Aorta (tissue), 5 donors: ENCODE measurements at regions not wholly inside any gene's neighbourhood (a gene's known extent, or its start where the extent isn't known, plus 50 kb on each side); places are given as distances from the start of the nearest gene placed in this dataset.
"Not testable (repeated sequence)": the region's sequence is repeated elsewhere in the genome, so short reads cannot be mapped to it uniquely, and the experiment has no call there.

ENCODE experiments used
- ATAC-seq: fragments of 200-7000 bp; cut with Tn5 transposase; one replicate; pipeline ENCODE4 v1.9.1; 2022; ENCODE audit warnings: moderate library complexity; ENCODE audit not compliant: low FRiP score
- DNase-seq, 2 donors: peaks; one replicate each; pipeline ENCODE4 v3.0.0-alpha.2; 2020
- H3K27ac ChIP-seq, 2 donors: one replicate each; pipeline ENCODE4 v1.5.1; 2013; ENCODE audit warnings: low read length in 2 of 2, mild to moderate bottlenecking in 2 of 2, moderate library complexity in 2 of 2, control low read depth in 1 of 2, inconsistent platforms in 1 of 2, low read depth in 1 of 2
- H3K27me3 ChIP-seq, 2 donors: one replicate each; pipeline ENCODE4 v1.6.1; 2013; ENCODE audit warnings: control low read depth in 1 of 2, low read length in 1 of 2, mild to moderate bottlenecking in 1 of 2, moderate library complexity in 1 of 2; ENCODE audit not compliant: insufficient read depth in 2 of 2, control insufficient read depth in 1 of 2
- H3K36me3 ChIP-seq, 2 donors: one replicate each; pipeline ENCODE4 v1.6.1; 2013; ENCODE audit warnings: control low read depth in 1 of 2, low read length in 1 of 2, mild to moderate bottlenecking in 1 of 2; ENCODE audit not compliant: insufficient read depth in 2 of 2, control insufficient read depth in 1 of 2
- H3K4me1 ChIP-seq, 2 donors: one replicate each; pipeline ENCODE4 v1.6.1; 2013; ENCODE audit warnings: low read length in 2 of 2, control low read depth in 1 of 2, mild to moderate bottlenecking in 1 of 2, moderate library complexity in 1 of 2; ENCODE audit not compliant: insufficient read depth in 2 of 2, control insufficient read depth in 1 of 2
- H3K4me3 ChIP-seq, 2 donors: one replicate each; pipeline ENCODE4 v1.5.1; 2013; ENCODE audit warnings: low read length in 2 of 2, control low read depth in 1 of 2, mild to moderate bottlenecking in 1 of 2
- H3K9me3 ChIP-seq: one replicate; pipeline ENCODE4 v1.6.1; 2013; ENCODE audit warnings: mild to moderate bottlenecking, low read length; ENCODE audit not compliant: control insufficient read depth
- WGBS, 2 donors: extraction: QIAGEN DNeasy Blood & Tissue Kit; methylation state at CpG; one replicate each; pipeline ENCODE4 v1.1.7; 2013; 5-methylcytosine and 5-hydroxymethylcytosine counted together
- intact Hi-C, 2 donors: fragments of 100-400 bp; cut with DNase I; formaldehyde crosslinking; loops; one replicate each; pipeline versions ENCODE4 v1.14.2 to v1.15.0; 2022
- donor health status: healthy with polysubstance abuse.
- donor health status: Bipolar disorder and iron deficiency.
- donor health status: DM: no; HTN: no; CAD: no.
- donor health status: DM: no; HTN: no; CAD: no.
- donor health status: DM: yes; HTN: yes; CAD: no.

GRCh38 chr10:85124603-85125051 is 796.2 kb downstream of the CCSER2 start:
- DNase-seq, result no peak
- Histone ChIP-seq H3K27ac (no peak overlapping the region), H3K27me3 (no peaks in the 10 kb centered on the region), H3K4me1 (no peaks in the 10 kb centered on the region), H3K4me3 (no peak overlapping the region), H3K36me3 (no peaks in the 10 kb centered on the region), H3K9me3 (peaks cover 2% of the 10 kb centered on the region)
- WGBS, 2 donors, result 47 to 60% methylated on average over 3 of the region's 3 CpGs
- ATAC-seq, result no peak
- intact Hi-C loops, result no loop called here

- Histone ChIP-seq H3K4me1 (no peaks in the 10 kb centered on the region), H3K4me3 (no peak overlapping the region), H3K27ac (no peak overlapping the region), H3K9me3 (no peaks in the 10 kb centered on the region), H3K27me3 (no peaks in the 10 kb centered on the region), H3K36me3 (no peaks in the 10 kb centered on the region)
- ATAC-seq, result no peak
- intact Hi-C loops, result no loop called here
- DNase-seq, result no peak
- WGBS, 2 donors, result 76 to 79% methylated on average over 5 of the region's 5 CpGs
These were observed 808.9 kb downstream of the CCSER2 start for GRCh38 chr10:85137253-85137652.

DNA sequence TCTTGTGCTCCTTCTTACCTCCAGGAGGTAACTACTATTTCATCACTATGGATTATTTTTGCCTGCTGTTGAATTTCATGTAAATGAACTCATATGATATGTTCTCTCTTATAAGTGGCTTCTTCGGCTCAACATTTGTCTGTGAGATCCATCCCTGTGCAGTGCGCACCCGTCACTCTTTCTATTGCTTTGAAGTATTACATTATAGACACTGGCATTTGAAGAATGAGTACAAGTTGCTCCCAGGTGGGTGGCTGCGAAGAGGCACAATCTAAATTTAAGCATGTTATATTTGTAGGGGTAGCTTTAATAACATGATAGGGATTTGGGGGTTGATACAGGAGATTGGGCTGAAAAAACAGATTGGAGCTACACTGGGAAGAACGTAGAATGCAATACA is 809.7 kb downstream of the CCSER2 start:
- H3K4me3 ChIP-seq, result no peak overlapping the region
- no peaks in the 10 kb centered on the region for H3K27me3 ChIP-seq
- no peaks in the 10 kb centered on the region for H3K4me1 ChIP-seq
- WGBS, 2 donors, result 71 to 75% methylated on average over 5 of the region's 5 CpGs
- ATAC-seq, result no peak
- H3K36me3 ChIP-seq, result no peaks in the 10 kb centered on the region
- H3K27ac ChIP-seq, result no peak overlapping the region
- intact Hi-C loops, result no loop called here
- DNase-seq, result no peak
- H3K9me3 ChIP-seq, result no peaks in the 10 kb centered on the region

DNA sequence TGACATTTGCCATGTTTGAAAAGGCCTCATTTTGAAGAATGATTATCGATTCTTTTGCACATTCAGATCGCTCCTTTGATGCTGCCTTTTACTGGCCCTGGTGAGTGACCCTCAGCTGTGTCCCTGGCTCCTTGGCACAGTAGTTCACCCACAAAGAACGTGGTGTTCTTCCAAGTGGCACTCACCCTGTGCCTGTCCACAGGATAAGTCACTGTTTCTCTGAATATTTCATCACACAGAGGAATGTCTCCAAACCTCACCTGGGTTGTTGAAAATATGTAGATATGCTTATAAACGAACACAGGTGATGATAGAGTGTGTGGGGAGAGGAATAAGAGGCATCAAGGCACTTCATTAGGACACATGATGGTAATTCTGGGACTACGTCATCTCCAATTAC is 810.7 kb downstream of the CCSER2 start:
- Histone ChIP-seq H3K4me3 (no peak overlapping the region), H3K27ac (no peak overlapping the region), H3K36me3 (no peaks in the 10 kb centered on the region), H3K9me3 (no peaks in the 10 kb centered on the region), H3K27me3 (no peaks in the 10 kb centered on the region), H3K4me1 (no peaks in the 10 kb centered on the region)
- intact Hi-C loops, result no loop called here
- ATAC-seq (no peak), DNase-seq (no peak)
- WGBS, 2 donors, result 50 to 62% methylated on average over 5 of the region's 5 CpGs

DNA sequence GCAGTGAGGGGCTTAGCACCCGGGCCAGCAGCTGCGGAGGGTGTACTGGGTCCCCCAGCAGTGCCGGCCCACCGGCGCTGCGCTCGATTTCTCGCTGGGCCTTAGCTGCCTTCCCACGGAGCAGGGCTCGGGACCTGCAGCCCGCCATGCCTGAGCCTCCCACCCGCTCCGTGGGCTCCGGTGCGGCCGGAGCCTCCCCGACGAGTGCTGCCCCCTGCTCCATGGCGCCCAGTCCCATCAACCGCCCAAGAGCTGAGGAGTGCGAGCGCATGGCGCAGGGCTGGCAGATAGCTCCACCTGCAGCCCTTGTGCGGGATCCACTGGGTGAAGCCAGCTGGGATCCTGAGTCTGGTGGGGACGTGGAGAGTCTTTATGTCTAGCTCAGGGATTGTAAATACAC is 813.1 kb downstream of the CCSER2 start:
- H3K27me3 ChIP-seq, ATAC-seq, H3K9me3 ChIP-seq, DNase-seq, H3K4me1 ChIP-seq, H3K36me3 ChIP-seq, H3K4me3 ChIP-seq, H3K27ac ChIP-seq, intact Hi-C loops: not testable (repeated sequence)
- WGBS, 2 donors, result 94 to 97% methylated on average over 22 to 25 of the region's 25 CpGs

DNA sequence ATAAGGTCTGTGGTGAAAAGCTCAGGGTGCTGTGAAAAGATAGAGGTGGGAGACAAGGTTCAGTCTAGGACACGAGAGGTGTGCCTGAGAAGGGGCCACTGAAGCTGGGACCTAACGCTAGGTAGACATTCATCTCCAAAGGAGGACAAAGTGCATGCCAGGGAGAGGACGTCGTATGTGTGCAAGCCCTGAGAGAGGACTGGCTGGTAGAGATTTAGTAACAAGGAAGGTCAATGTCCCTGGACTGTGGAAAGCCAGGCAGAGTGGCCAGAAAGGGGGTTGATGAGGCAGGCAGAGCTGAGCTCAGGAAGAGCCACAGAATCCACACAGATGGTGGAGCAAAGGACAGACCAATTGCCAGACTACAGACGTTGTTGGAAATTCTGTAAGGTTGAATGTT is 817.6 kb downstream of the CCSER2 start:
- H3K27ac ChIP-seq, result no peak overlapping the region
- WGBS, 2 donors, result 56 to 62% methylated on average over 5 of the region's 5 CpGs
- intact Hi-C loops, result no loop called here
- H3K4me3 ChIP-seq, result no peak overlapping the region
- DNase-seq (no peak), ATAC-seq (no peak)
- no peaks in the 10 kb centered on the region for H3K27me3 ChIP-seq
- peaks cover 2% of the 10 kb centered on the region for H3K9me3 ChIP-seq
- no peaks in the 10 kb centered on the region for H3K4me1 ChIP-seq
- no peaks in the 10 kb centered on the region for H3K36me3 ChIP-seq

DNA sequence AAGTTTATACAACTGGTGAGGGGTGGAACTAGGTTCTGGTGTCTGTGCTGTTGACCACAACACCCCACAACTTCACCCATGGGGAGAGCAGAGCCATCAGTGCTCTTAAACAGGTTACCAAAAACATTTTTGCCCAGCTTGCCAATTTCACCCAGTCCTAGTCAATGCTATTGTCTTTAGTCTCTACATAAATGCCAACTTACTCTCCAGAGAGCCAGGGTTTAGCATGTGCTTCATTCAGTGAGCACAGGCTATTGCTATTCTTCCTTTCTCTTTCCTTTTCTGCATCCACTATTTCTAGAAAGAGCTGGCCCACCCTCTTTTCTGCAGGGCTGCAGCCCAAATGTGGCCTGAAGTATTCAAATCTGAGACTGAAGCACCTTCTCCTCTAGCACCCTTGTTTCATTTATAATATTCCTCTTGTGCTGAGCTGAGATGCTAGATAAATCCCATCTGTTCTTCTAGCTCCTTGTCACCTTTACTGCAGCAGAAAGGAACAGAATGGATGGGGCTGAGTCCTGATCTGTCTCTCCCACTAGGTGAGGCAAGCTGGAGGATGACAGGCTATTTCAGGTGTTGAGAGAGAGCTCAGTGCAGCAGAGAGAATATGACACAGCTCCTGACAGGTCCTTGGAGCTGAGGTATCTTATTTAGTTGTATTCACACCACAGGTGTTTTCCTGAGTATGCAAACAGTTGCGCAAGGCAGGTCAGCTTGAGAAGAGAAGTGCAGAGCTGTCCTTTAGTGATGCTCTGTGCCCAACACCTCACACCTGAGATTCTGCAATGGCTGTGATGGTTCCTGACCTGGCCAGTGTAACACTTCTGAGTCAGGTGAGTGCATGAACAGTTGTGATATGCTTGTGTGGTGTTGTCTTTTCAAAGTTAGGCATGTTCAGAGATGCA is 819.2 kb downstream of the CCSER2 start:
- peaks cover 2% of the 10 kb centered on the region for H3K9me3 ChIP-seq
- no peaks in the 10 kb centered on the region for H3K36me3 ChIP-seq
- intact Hi-C loops, result no loop called here
- no peak overlapping the region for H3K4me3 ChIP-seq
- ATAC-seq (no peak), DNase-seq (no peak)
- H3K27me3 ChIP-seq, result no peaks in the 10 kb centered on the region
- H3K27ac ChIP-seq, result no peak overlapping the region
- 89 to 97% methylated on average over 1 of the region's 1 CpG for WGBS, 2 donors
- no peaks in the 10 kb centered on the region for H3K4me1 ChIP-seq

- Histone ChIP-seq H3K27ac (no peak overlapping the region), H3K4me3 (no peak overlapping the region), H3K36me3 (no peaks in the 10 kb centered on the region), H3K27me3 (peaks cover 0 to 2% of the 10 kb centered on the region in 2 donors), H3K4me1 (no peaks in the 10 kb centered on the region), H3K9me3 (peaks cover 2% of the 10 kb centered on the region)
- 62 to 64% methylated on average over 15 of the region's 15 CpGs for WGBS, 2 donors
- DNase-seq (no peak), ATAC-seq (no peak)
- intact Hi-C loops, result no loop called here
These were observed 820.6 kb downstream of the CCSER2 start for GRCh38 chr10:85148693-85149640.
